ENCODE measurements at regions not wholly inside any gene's neighbourhood (a gene's known extent, or its start where the extent isn't known, plus 50 kb on each side); places are given as distances from the start of the nearest gene placed in this dataset.
A peak's percentile ranks its signal among the peaks of the same experiment; 100 is the strongest.

- H3K4me1 Mint-ChIP-seq = peaks cover 27% of the 10 kb centered on the region
- no peak overlapping the region for H3K4me3 Mint-ChIP-seq
- ChIA-PET CTCF (interaction anchor here (1.3 to 1.5 kb wide), 2 partner anchors 9 kb away, joined by 4 to 5 read pairs; no protein-coding TSS in a partner anchor), POLR2A (no interaction called here)
- no peak for DNase-seq
- H3K9me3 Mint-ChIP-seq = peaks cover 3% of the 10 kb centered on the region
- no peak overlapping the region for H3K27ac Mint-ChIP-seq
- H3K27me3 Mint-ChIP-seq = peaks cover 5% of the 10 kb centered on the region
- peaks cover 7% of the 10 kb centered on the region for H3K36me3 Mint-ChIP-seq (ENCODE audit: low read depth)
Observed at GRCh38 chr6:137953761-137954160, 86.7 kb downstream of the TNFAIP3 start.

DNA sequence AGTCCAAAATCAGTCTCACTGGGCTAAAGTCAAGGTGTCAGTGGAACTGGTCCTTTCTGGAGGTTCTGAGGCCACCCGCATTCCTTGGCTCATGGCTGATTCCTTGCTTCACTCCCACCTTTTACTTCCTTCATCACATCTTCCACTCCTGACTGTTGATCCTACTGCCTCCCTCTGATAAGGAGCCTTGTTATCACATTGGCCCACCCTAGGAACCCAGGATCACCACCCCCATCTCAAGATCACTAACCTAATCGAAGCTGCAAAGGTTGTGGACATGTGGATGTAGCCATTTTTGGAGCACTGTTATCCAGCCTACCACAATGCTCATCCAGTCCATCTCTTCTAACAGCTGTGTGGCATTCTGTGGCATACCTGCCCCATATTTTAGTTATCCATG, 87.2 kb downstream of the TNFAIP3 start:
- Mint-ChIP-seq H3K36me3 (ENCODE audit: low read depth) (peaks cover 8% of the 10 kb centered on the region), H3K4me1 (peaks cover 29% of the 10 kb centered on the region), H3K9me3 (peaks cover 5% of the 10 kb centered on the region), H3K27ac (no peak overlapping the region), H3K27me3 (peaks cover 5% of the 10 kb centered on the region), H3K4me3 (no peak overlapping the region)
- ChIA-PET CTCF (interaction anchor here (0.6 to 1.3 kb wide), 2 partner anchors 10 to 87 kb away, joined by 3 to 5 read pairs; partner anchors contain the start of gene TNFAIP3), POLR2A (no interaction called here)
- no peak for DNase-seq

DNA sequence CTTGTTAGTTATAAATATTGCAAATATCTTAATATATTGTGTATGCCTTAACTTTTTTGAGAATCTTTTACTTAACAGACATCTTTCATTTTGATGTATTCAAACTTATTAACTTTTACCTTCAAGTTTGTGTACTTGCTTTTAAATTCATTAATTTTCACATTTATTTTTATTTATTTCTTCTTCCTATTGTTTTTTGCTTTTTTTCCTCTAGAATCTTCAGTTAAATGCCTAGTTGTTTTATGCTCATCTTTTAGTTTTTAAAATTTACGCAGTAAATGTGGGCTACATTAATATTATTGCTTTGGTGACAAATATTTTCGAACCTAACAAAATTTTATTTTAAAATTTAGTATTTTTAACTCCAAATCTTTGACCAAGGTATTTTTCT, 89.0 kb downstream of the TNFAIP3 start:
- DNase-seq = no peak
- POLR2A ChIA-PET = no interaction called here
- CTCF ChIA-PET = no interaction called here
- H3K4me1 Mint-ChIP-seq = peaks cover 15% of the 10 kb centered on the region
- no peak overlapping the region for H3K27ac Mint-ChIP-seq
- H3K4me3 Mint-ChIP-seq = no peak overlapping the region
- peaks cover 5% of the 10 kb centered on the region for H3K27me3 Mint-ChIP-seq
- peaks cover 16% of the 10 kb centered on the region for H3K36me3 Mint-ChIP-seq (ENCODE audit: low read depth)
- peaks cover 15% of the 10 kb centered on the region for H3K9me3 Mint-ChIP-seq

GRCh38 chr6:137957471-137957870, 90.4 kb downstream of the TNFAIP3 start:
- CTCF ChIA-PET = interaction anchor here (1.0 to 5.1 kb wide), 3 partner anchors 11 to 91 kb away, joined by 3 to 31 read pairs (median 4); no protein-coding TSS in a partner anchor
- Mint-ChIP-seq H3K4me1 (peaks cover 15% of the 10 kb centered on the region), H3K4me3 (no peak overlapping the region), H3K27me3 (peaks cover 3% of the 10 kb centered on the region), H3K36me3 (ENCODE audit: low read depth) (peaks cover 21% of the 10 kb centered on the region), H3K9me3 (peaks cover 18% of the 10 kb centered on the region), H3K27ac (no peak overlapping the region)
- no peak for DNase-seq
- POLR2A ChIA-PET = no interaction called here

DNA sequence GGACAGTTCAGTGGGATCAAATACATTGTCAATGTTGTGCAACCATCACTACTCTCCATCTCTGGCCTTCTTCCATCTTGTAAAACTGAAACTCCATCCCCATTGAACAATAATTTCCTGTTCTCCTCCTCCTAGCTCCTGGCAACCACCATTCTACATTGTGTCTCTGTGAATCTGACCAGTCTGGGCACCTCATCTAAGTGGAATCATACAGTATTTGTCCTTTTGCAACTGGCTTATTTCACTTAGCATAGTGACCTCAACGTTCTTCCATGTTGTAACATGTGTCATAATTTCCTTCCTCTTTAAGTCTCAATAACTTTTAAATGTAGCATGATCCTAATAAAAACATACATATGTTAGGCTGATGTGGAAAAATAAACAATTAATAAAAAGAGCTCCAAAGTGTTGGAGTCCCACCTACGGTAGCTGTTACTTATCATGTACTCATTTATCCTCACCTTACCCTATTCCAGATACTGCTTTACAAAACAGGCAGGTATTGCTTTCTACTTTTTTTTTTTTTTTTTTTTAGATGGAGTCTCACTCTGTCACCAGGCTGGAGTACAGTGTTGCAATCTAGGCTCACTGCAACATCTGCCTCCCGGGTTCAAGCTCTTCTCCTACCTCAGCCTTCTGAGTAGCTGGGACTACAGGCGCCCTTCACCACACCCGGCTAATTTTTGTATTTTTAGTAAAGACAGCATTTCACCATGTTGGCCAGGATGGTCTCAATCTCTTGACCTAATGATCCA, 91.9 kb downstream of the TNFAIP3 start:
- Mint-ChIP-seq H3K4me3 (no peak overlapping the region), H3K4me1 (peaks cover 15% of the 10 kb centered on the region), H3K9me3 (peaks cover 19% of the 10 kb centered on the region), H3K36me3 (ENCODE audit: low read depth) (peaks cover 21% of the 10 kb centered on the region), H3K27me3 (no peaks in the 10 kb centered on the region), H3K27ac (no peak overlapping the region)
- ChIA-PET POLR2A (no interaction called here), CTCF (interaction anchor here (0.9 to 5.1 kb wide), 6 partner anchors 13 to 300 kb away, joined by 3 to 31 read pairs (median 3); no protein-coding TSS in a partner anchor)
- DNase-seq = no peak

DNA sequence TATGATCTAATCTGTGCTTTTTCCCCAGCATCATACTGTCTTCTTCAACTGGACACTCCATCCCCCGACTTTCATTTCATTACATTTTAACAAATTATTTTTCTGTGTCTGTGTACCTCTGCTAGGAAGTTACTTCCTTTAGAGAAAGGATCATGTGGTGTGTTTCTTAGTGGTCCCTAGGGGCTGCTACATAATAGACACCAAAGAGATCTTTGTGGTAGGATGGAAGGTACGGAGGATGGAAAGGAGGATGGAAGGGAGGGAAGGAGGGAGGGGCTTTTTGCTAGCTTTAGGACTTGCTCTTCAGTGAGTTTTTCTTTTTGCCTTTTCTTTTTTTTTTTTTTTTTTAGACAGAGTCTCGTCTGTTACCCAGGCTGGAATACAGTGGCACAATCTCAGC, 95.7 kb downstream of the TNFAIP3 start:
- peaks cover 21% of the 10 kb centered on the region for H3K36me3 Mint-ChIP-seq (ENCODE audit: low read depth)
- ChIA-PET CTCF (interaction anchor here (0.6 to 1.8 kb wide), 6 partner anchors 13 to 896 kb away, joined by 3 to 8 read pairs (median 4); no protein-coding TSS in a partner anchor), POLR2A (interaction anchor here (0.6 kb wide), 1 partner anchor 73 kb away, joined by 3 read pairs; no protein-coding TSS in a partner anchor)
- DNase-seq = no peak
- peaks cover 18% of the 10 kb centered on the region for H3K4me1 Mint-ChIP-seq
- H3K4me3 Mint-ChIP-seq = no peak overlapping the region
- H3K27ac Mint-ChIP-seq = no peak overlapping the region
- H3K9me3 Mint-ChIP-seq = peaks cover 23% of the 10 kb centered on the region
- no peaks in the 10 kb centered on the region for H3K27me3 Mint-ChIP-seq

- no peak overlapping the region for H3K27ac Mint-ChIP-seq
- CTCF ChIA-PET = interaction anchor here (2.7 kb wide), 1 partner anchor 11 kb away, joined by 9 read pairs; no protein-coding TSS in a partner anchor
- POLR2A ChIA-PET = no interaction called here
Observed at GRCh38 chr6:137964876-137965275, 97.8 kb downstream of the TNFAIP3 start.

DNA sequence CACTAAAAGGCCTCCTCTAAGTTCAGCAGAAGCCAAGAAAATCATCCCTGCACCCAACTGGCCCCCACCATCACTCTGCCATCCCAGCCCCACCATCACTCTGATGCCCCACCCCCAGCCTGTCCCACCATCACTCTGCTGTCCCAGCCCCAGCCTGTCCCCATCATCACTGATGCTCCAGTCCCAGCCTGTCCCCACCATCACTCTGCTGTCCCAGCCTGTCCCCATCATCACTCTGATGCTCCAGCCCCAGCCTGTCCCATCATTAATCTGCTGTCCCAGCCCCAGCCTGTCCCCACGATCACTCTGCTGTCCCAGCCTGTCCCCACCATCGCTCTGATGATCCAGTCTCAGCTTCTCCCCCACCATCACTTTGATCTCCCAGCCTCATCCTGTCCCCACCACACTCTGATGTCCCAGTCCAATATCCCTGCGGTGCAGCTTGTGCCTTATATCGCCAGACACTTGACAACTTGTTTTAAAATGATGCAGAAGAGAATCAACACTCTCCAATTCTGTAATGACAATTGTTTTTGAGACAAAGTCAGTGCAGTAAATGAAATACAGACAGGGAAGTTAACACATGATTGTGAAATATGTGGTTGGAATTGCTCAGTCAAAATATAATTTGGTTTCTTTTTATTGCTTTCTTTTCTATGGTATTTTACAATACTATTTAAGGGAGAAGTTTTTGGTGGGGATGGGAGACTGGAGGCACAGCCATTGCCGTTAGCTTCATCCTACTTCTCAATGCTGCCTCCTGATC, 100.8 kb downstream of the TNFAIP3 start:
- peak overlapping the region; percentile 20 for H3K27ac Mint-ChIP-seq
- no peak for DNase-seq
- ChIA-PET CTCF (interaction anchor here (0.5 to 2.7 kb wide), 7 partner anchors 8 to 263 kb away, joined by 3 to 9 read pairs (median 4); no protein-coding TSS in a partner anchor), POLR2A (interaction anchor here (0.6 kb wide), 1 partner anchor 91 kb away, joined by 3 read pairs; no protein-coding TSS in a partner anchor)
- H3K4me1 Mint-ChIP-seq = peaks cover 38% of the 10 kb centered on the region
- H3K9me3 Mint-ChIP-seq = peaks cover 13% of the 10 kb centered on the region
- peaks cover 6% of the 10 kb centered on the region for H3K36me3 Mint-ChIP-seq (ENCODE audit: low read depth)
- no peak overlapping the region for H3K4me3 Mint-ChIP-seq
- no peaks in the 10 kb centered on the region for H3K27me3 Mint-ChIP-seq

More at GRCh38 chr6:137964876-137965275, 97.8 kb downstream of the TNFAIP3 start:
- H3K4me1 Mint-ChIP-seq = peaks cover 29% of the 10 kb centered on the region
- H3K4me3 Mint-ChIP-seq = no peak overlapping the region
- DNase-seq = no peak
- H3K9me3 Mint-ChIP-seq = peaks cover 19% of the 10 kb centered on the region
- peaks cover 15% of the 10 kb centered on the region for H3K36me3 Mint-ChIP-seq (ENCODE audit: low read depth)
- no peaks in the 10 kb centered on the region for H3K27me3 Mint-ChIP-seq

DNA sequence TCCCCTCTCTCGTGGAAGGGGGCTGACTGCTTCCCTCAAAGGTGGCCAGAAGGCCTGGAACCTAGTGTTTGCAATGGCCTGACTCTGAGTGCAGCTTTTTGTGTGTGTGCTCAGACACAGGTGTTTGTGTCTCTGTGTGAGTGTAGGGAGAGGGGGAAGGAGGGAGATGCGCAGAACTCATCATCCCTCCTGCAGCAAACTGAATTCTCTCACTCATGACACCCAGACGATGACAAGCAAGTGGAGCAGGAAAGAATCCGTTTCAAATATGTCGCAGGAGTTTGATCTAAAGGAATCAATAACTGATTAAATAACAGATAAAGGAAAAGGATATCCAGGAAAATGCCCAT, 101.4 kb downstream of the TNFAIP3 start:
- no peaks in the 10 kb centered on the region for H3K27me3 Mint-ChIP-seq
- peaks cover 8% of the 10 kb centered on the region for H3K36me3 Mint-ChIP-seq (ENCODE audit: low read depth)
- H3K4me1 Mint-ChIP-seq = peaks cover 38% of the 10 kb centered on the region
- DNase-seq = no peak
- ChIA-PET CTCF (interaction anchor here (0.9 to 1.9 kb wide), 3 partner anchors 12 to 264 kb away, joined by 3 to 5 read pairs (median 5); no protein-coding TSS in a partner anchor), POLR2A (interaction anchor here (0.6 kb wide), 1 partner anchor 92 kb away, joined by 3 read pairs; no protein-coding TSS in a partner anchor)
- peaks cover 13% of the 10 kb centered on the region for H3K9me3 Mint-ChIP-seq
- H3K27ac Mint-ChIP-seq = peak overlapping the region; percentile 20
- no peak overlapping the region for H3K4me3 Mint-ChIP-seq

- CTCF ChIA-PET = interaction anchor here (0.9 to 1.9 kb wide), 3 partner anchors 11 to 264 kb away, joined by 3 to 5 read pairs (median 5); no protein-coding TSS in a partner anchor
- peaks cover 39% of the 10 kb centered on the region for H3K4me1 Mint-ChIP-seq
- peaks cover 8% of the 10 kb centered on the region for H3K36me3 Mint-ChIP-seq (ENCODE audit: low read depth)
- no peaks in the 10 kb centered on the region for H3K27me3 Mint-ChIP-seq
- POLR2A ChIA-PET = no interaction called here
- DNase-seq = no peak
- H3K9me3 Mint-ChIP-seq = peaks cover 13% of the 10 kb centered on the region
- no peak overlapping the region for H3K4me3 Mint-ChIP-seq
- H3K27ac Mint-ChIP-seq = peak overlapping the region; percentile 20
Observed at GRCh38 chr6:137968901-137969300, 101.8 kb downstream of the TNFAIP3 start.

- H3K4me1 Mint-ChIP-seq = peaks cover 49% of the 10 kb centered on the region
- DNase-seq = no peak
- CTCF ChIA-PET = interaction anchor here (1.6 kb wide), 1 partner anchor 10 kb away, joined by 5 read pairs; no protein-coding TSS in a partner anchor
- peaks cover 9% of the 10 kb centered on the region for H3K9me3 Mint-ChIP-seq
- no peaks in the 10 kb centered on the region for H3K27me3 Mint-ChIP-seq
- POLR2A ChIA-PET = no interaction called here
- no peak overlapping the region for H3K27ac Mint-ChIP-seq
- H3K36me3 Mint-ChIP-seq (ENCODE audit: low read depth) = peaks cover 8% of the 10 kb centered on the region
- H3K4me3 Mint-ChIP-seq = no peak overlapping the region
Observed at GRCh38 chr6:137969874-137970273, 102.8 kb downstream of the TNFAIP3 start.

DNA sequence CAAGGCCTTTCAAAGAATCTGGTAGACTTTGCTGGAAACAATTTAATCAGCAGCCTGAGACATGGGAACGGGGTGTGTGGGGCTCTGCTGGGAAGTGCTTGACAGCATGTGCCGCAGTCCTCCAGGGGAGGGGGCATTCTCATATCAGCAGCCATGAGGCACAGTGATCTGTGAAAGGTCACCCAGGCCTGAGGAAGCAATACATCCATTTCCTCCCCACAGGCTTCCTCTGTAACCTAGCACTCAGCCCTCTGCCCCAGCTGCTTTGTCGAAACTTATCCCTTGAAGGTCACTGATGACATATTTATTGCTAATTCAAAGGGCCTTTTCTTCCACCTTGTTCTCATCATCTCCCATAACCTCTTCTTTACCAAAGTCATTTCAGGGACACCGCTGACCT, 103.3 kb downstream of the TNFAIP3 start:
- H3K27ac Mint-ChIP-seq = no peak overlapping the region
- H3K9me3 Mint-ChIP-seq = peaks cover 9% of the 10 kb centered on the region
- peaks cover 8% of the 10 kb centered on the region for H3K36me3 Mint-ChIP-seq (ENCODE audit: low read depth)
- no peak overlapping the region for H3K4me3 Mint-ChIP-seq
- no peak for DNase-seq
- peaks cover 53% of the 10 kb centered on the region for H3K4me1 Mint-ChIP-seq
- ChIA-PET CTCF (interaction anchor here (1.0 to 1.1 kb wide), 2 partner anchors 25 to 262 kb away, joined by 3 to 6 read pairs; no protein-coding TSS in a partner anchor), POLR2A (no interaction called here)
- no peaks in the 10 kb centered on the region for H3K27me3 Mint-ChIP-seq

Data from activated CD4-positive, alpha-beta T cell treated with anti-CD3 and anti-CD28 coated beads, Interleukin-2, amount 10 ng/mL, durations not matched to agents 7 days and 5 days (primary cell).